Colonic mucosa (tissue), 4 donors: ENCODE measurements at regions not wholly inside any gene's neighbourhood (a gene's known extent, or its start where the extent isn't known, plus 50 kb on each side); places are given as distances from the start of the nearest gene placed in this dataset.

ENCODE experiments used
- DNase-seq: peaks from one replicate; pipeline ENCODE4 v3.0.0-alpha.2; 2020
- H3K27ac ChIP-seq: fragments of 200-600 bp; one replicate; pipeline ENCODE4 v1.8.0; 2021
- H3K27me3 ChIP-seq: fragments of 200-600 bp; one replicate; pipeline ENCODE4 v1.8.0; 2021
- H3K36me3 ChIP-seq: fragments of 200-600 bp; one replicate; pipeline ENCODE4 v1.8.0; 2021
- H3K4me1 ChIP-seq: fragments of 200-600 bp; one replicate; pipeline ENCODE4 v1.8.0; 2021; ENCODE audit warnings: mild to moderate bottlenecking
- H3K4me3 ChIP-seq: fragments of 200-600 bp; one replicate; pipeline ENCODE4 v1.8.0; 2021
- H3K9ac ChIP-seq, 2 donors: one replicate each; pipeline ENCODE4 v1.7.0; 2013; ENCODE audit warnings: control low read depth in 2 of 2, low read depth in 2 of 2, low read length in 2 of 2
- H3K9me3 ChIP-seq: fragments of 200-600 bp; one replicate; pipeline ENCODE4 v1.8.0; 2021
- intact Hi-C: fragments of 100-400 bp; cut with DNase I; formaldehyde crosslinking; loops from one replicate; pipeline ENCODE4 v1.14.1; 2022
- TF ChIP-seq, protein P1 (sequence below): fragments of 200-600 bp; IDR thresholded peaks from one replicate; pipeline ENCODE4 v1.8.0; 2022; ENCODE audit warnings: antibody characterized with exemption, mild to moderate bottlenecking
- donor health status: healthy.
- donor health status: DM: no; HTN: no; CAD: no.
- donor health status: DM: no; HTN: no; CAD: no.

DNA sequence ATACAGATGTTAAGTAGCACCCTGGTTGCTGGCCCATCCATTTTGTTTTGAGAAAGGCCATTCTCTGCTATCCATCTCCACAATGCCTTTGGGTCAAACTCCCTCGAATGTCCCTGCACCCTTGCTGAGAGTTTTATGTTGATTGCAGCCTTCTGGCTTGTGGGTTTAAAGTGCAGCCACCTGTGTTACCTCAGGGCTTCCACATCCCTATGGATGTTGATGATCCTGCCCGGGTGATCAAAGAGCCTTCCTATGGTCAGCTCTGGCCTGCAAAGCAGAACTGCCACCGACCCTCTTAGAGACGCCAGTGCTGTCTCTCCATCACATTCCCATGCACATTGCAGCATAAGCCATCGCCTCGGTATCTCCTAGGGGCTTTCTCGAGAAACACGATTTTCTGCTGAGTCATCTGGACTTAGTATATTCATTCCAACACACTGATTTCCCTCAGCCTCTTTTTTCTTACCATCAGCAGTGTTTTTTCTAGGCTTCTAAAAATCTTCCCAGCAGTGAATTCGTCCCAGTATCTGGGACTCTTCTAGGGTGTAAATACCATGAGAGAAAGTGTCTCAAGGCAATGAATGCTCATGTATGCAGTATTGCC lies 585.7 kb upstream of the TMEM132C start:
- DNase-seq = no peak
- no peaks in the 10 kb centered on the region for H3K4me1 ChIP-seq
- no peaks in the 10 kb centered on the region for H3K9me3 ChIP-seq
- no peak overlapping the region for H3K9ac ChIP-seq
- H3K36me3 ChIP-seq = no peaks in the 10 kb centered on the region
- TF ChIP-seq, protein P1, sequence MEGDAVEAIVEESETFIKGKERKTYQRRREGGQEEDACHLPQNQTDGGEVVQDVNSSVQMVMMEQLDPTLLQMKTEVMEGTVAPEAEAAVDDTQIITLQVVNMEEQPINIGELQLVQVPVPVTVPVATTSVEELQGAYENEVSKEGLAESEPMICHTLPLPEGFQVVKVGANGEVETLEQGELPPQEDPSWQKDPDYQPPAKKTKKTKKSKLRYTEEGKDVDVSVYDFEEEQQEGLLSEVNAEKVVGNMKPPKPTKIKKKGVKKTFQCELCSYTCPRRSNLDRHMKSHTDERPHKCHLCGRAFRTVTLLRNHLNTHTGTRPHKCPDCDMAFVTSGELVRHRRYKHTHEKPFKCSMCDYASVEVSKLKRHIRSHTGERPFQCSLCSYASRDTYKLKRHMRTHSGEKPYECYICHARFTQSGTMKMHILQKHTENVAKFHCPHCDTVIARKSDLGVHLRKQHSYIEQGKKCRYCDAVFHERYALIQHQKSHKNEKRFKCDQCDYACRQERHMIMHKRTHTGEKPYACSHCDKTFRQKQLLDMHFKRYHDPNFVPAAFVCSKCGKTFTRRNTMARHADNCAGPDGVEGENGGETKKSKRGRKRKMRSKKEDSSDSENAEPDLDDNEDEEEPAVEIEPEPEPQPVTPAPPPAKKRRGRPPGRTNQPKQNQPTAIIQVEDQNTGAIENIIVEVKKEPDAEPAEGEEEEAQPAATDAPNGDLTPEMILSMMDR = no peak
- intact Hi-C loops = no loop called here
- no peak overlapping the region for H3K27ac ChIP-seq
- no peaks in the 10 kb centered on the region for H3K27me3 ChIP-seq
- no peak overlapping the region for H3K4me3 ChIP-seq

DNA sequence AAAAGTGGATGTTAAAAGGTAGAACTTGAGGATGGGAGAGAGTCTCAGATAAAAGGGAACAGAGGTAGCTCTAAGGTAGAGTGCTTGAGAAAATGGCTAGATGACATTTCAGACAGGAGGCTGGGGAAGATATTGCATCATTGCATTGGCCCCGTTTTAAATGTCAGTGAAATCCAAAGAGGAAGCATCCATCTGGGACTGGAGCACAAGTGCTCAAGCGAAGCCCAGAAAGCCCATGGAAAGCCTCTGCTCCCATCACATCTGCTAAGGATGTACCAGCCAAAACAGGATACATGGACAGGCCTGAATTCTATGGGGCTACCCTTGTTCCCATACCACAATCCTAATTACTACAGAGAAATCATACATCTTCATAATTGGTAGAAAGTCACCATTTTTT lies 581.5 kb upstream of the TMEM132C start:
- Histone ChIP-seq H3K9ac (no peak overlapping the region), H3K27ac (no peak overlapping the region), H3K4me3 (no peak overlapping the region), H3K27me3 (no peaks in the 10 kb centered on the region), H3K9me3 (no peaks in the 10 kb centered on the region), H3K36me3 (no peaks in the 10 kb centered on the region), H3K4me1 (no peaks in the 10 kb centered on the region)
- TF ChIP-seq, protein P1 = no peak
- no peak for DNase-seq
- intact Hi-C loops = no loop called here

DNA sequence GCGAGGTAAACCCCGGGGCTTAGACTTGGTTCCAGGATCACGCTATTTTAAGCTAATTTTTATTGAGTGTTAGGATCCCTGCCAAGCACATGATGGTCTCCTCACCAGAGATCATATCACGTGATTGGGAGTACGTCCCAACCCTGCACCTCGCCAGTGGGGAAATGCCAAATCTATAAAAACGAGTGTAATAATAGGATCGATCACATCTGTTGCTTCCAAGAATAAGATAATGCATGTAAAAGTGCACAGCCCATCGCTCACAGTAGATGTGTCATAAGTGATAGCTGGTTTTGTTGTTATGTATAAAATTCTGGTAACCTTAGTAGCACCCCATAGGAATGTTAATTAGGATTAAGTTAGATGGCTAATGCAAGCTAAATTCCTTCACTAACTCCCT lies 581.0 kb upstream of the TMEM132C start:
- Histone ChIP-seq H3K27ac (no peak overlapping the region), H3K4me1 (no peaks in the 10 kb centered on the region), H3K27me3 (no peaks in the 10 kb centered on the region), H3K36me3 (no peaks in the 10 kb centered on the region), H3K4me3 (no peak overlapping the region), H3K9me3 (no peaks in the 10 kb centered on the region), H3K9ac (no peak overlapping the region)
- TF ChIP-seq, protein P1 = no peak
- DNase-seq = no peak
- intact Hi-C loops = no loop called here

DNA sequence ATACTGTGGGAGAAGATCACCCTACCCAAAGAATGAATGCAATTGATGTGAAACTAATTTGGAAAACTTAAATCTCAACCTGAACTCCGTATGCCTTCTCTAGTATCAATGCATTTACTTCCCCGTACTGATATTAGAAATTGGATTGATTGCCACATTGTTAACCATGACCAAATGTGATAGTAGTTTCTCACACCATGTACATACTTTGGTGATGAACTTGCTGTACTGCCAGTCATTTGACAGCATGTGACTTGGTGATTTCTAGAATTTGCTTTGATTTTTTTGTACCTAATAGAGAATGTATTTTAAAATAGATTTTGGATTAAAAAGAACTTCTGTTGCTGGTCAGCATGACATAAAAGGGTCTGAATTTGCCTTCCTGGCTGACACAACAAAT lies 579.8 kb upstream of the TMEM132C start:
- Histone ChIP-seq H3K9me3 (no peaks in the 10 kb centered on the region), H3K27me3 (no peaks in the 10 kb centered on the region), H3K4me3 (no peak overlapping the region), H3K27ac (no peak overlapping the region), H3K36me3 (no peaks in the 10 kb centered on the region), H3K9ac (no peak overlapping the region), H3K4me1 (no peaks in the 10 kb centered on the region)
- DNase-seq = no peak
- TF ChIP-seq, protein P1 = no peak
- intact Hi-C loops = no loop called here

DNA sequence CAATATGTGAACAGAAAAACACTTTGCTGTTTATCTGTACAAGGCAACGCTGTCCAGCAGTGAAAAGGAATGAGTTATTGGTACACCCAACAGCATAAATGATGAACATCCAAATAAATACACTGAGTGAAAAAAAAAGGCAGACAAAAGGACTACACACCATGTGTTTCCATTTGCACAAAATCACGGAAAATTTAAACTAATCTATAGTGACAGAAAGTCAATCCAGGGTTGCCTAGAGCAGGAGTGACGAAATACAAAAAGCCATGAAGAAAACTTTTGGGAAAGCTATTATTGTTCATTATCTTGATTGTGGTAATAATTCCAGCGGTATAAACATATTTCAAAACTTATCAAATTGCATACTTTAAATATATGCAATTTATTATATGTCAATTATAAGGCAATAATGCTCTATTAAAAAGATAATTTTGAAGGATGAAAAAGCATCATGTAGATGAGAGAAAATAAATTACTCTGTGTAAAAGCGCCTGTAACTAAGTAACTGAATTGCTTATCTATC lies 578.0 kb upstream of the TMEM132C start:
- intact Hi-C loops = no loop called here
- Histone ChIP-seq H3K4me3 (no peak overlapping the region), H3K27me3 (no peaks in the 10 kb centered on the region), H3K9ac (no peak overlapping the region), H3K4me1 (no peaks in the 10 kb centered on the region), H3K27ac (no peak overlapping the region), H3K36me3 (no peaks in the 10 kb centered on the region), H3K9me3 (no peaks in the 10 kb centered on the region)
- TF ChIP-seq, protein P1 = no peak
- DNase-seq = no peak
